Panc1 (cell line): ENCODE measurements at regions not wholly inside any gene's neighbourhood (a gene's known extent, or its start where the extent isn't known, plus 50 kb on each side); places are given as distances from the start of the nearest gene placed in this dataset.

ENCODE experiments used
- ATAC-seq: fragments of 200-7000 bp; cut with Tn5 transposase; 2 replicates; pipeline ENCODE4 v1.9.1; 2020; ENCODE audit warnings: mild to moderate bottlenecking, moderate library complexity
- BruUV-seq: library from RNA; stranded (reverse); fragments of 400-500 nt; replicated peaks from 2 replicates; lab custom pipeline; 2021; lab: Mats Ljungman, UMichigan
- CTCF ChIA-PET: fragments of 300-600 bp; sonication (Branson Sonifier 250); formaldehyde crosslinking; loops from one replicate; lab custom pipeline; 2022; ENCODE audit warnings: antibody characterized with exemption; lab: Charles Lee
- POLR2A ChIA-PET: fragments of 300-600 bp; sonication (Branson Sonifier 250); formaldehyde crosslinking; loops from one replicate; lab custom pipeline; 2022; ENCODE audit warnings: antibody characterized with exemption; lab: Charles Lee
- DNase-seq: peaks from one replicate; pipeline ENCODE4 v3.0.0-alpha.2; 2010; ENCODE audit warnings: low read depth, low spot score
- H3K27ac ChIP-seq: 2 replicates; pipeline ENCODE4 v1.5.1; 2011; ENCODE audit warnings: mild to moderate bottlenecking, low read length, inconsistent platforms
- H3K27me3 ChIP-seq: fragments of 200-500 bp; sonication (Bioruptor generic); 2 replicates; pipeline ENCODE4 v1.6.0; 2014; ENCODE audit warnings: low read length, inconsistent platforms; ENCODE audit not compliant: control insufficient read depth, insufficient read depth
- H3K36me3 ChIP-seq: fragments of 200-500 bp; sonication (Bioruptor generic); 2 replicates; pipeline ENCODE4 v1.5.1; 2014; ENCODE audit warnings: inconsistent platforms, mild to moderate bottlenecking, low read length, moderate library complexity; ENCODE audit not compliant: control insufficient read depth, insufficient read depth
- H3K4me1 ChIP-seq: 2 replicates; pipeline ENCODE4 v1.5.1; 2011; ENCODE audit warnings: inconsistent platforms, mild to moderate bottlenecking, low read length, moderate library complexity; ENCODE audit not compliant: control insufficient read depth, insufficient read depth
- H3K4me3 ChIP-seq, 2 experiments: 2 replicates each; pipeline ENCODE4 v1.5.1; 2011 to 2012; ENCODE audit warnings: low read depth in 2 of 2, low read length in 2 of 2, mild to moderate bottlenecking in 2 of 2, inconsistent platforms in 1 of 2, moderate library complexity in 1 of 2
- H3K9me3 ChIP-seq: fragments of 200-500 bp; sonication (Bioruptor generic); 2 replicates; pipeline ENCODE4 v1.5.1; 2014; ENCODE audit warnings: low read depth, mild to moderate bottlenecking, inconsistent platforms, low read length, moderate library complexity; ENCODE audit not compliant: control insufficient read depth, insufficient read depth
- CTCF ChIP-seq: fragments of 450-650 bp; IDR thresholded peaks from 2 replicates; pipeline ENCODE4 v1.5.1; 2017; ENCODE audit warnings: mild to moderate bottlenecking
- REST ChIP-seq, 2 experiments: IDR thresholded peaks; 2 replicates each; pipeline ENCODE4 v1.6.1; 2011 to 2012; ENCODE audit warnings: low read depth in 2 of 2, control low read depth in 1 of 2, low read length in 1 of 2, mild to moderate bottlenecking in 1 of 2, moderate library complexity in 1 of 2; ENCODE audit not compliant: insufficient read depth in 1 of 2
- SIN3A ChIP-seq: IDR thresholded peaks from 2 replicates; pipeline ENCODE4 v1.6.1; 2012; ENCODE audit warnings: low read depth, mild to moderate bottlenecking, low read length, moderate library complexity, borderline replicate concordance; ENCODE audit not compliant: insufficient read depth
- TCF7L2 ChIP-seq: IDR thresholded peaks from 2 replicates; pipeline ENCODE4 v1.6.1; 2011; ENCODE audit warnings: mild to moderate bottlenecking, low read depth, low read length, inconsistent platforms
- in situ Hi-C: cut with HindIII; loops from 2 replicates; pipeline ENCODE4 v1.10.0; 2016; ENCODE audit warnings: low sequenced_read_pairs, low pct_unique_long_range_greater_than_20kb
- intact Hi-C: fragments of 100-400 bp; cut with micrococcal nuclease; formaldehyde crosslinking; loops from one replicate; pipeline ENCODE4 v1.10.0; 2022; ENCODE audit not compliant: unreplicated experiment

- BruUV-seq: no TSS peak
- CTCF ChIA-PET: no interaction called here
- no peak overlapping the region for H3K4me3 ChIP-seq
- in situ Hi-C loops (no loop called here), intact Hi-C loops (no loop called here)
- no peaks in the 10 kb centered on the region for H3K4me1 ChIP-seq
- no peak for TF ChIP-seq TCF7L2
- TF ChIP-seq SIN3A: no peak
- no peak for TF ChIP-seq CTCF
- DNase-seq (no peak), ATAC-seq (no peak)
- POLR2A ChIA-PET: no interaction called here
- H3K27ac ChIP-seq: no peak overlapping the region
- H3K36me3 ChIP-seq: no peaks in the 10 kb centered on the region
- peaks cover 5% of the 10 kb centered on the region; the same call in 1 of the 2 replicates for H3K9me3 ChIP-seq
- no peaks in the 10 kb centered on the region for H3K27me3 ChIP-seq
Observed at GRCh38 chr2:8378016-8378810, 303.6 kb upstream of the ID2 start.

GRCh38 chr2:8379128-8379527, 302.7 kb upstream of the ID2 start:
- in situ Hi-C loops (no loop called here), intact Hi-C loops (no loop called here)
- no peaks in the 10 kb centered on the region for H3K27me3 ChIP-seq
- ATAC-seq: no peak
- H3K9me3 ChIP-seq: no peaks in the 10 kb centered on the region
- no peaks in the 10 kb centered on the region for H3K4me1 ChIP-seq
- no peak overlapping the region for H3K4me3 ChIP-seq
- POLR2A ChIA-PET: no interaction called here
- CTCF ChIA-PET: no interaction called here
- H3K27ac ChIP-seq: no peak overlapping the region
- H3K36me3 ChIP-seq: no peaks in the 10 kb centered on the region
- DNase-seq: no peak
- no peak for TF ChIP-seq REST (IDR thresholded peaks at IDR 0.05; ENCODE audit: insufficient read depth in 1 of 2, low read depth in 2 of 2, low read length in 1 of 2)
- no peak for TF ChIP-seq CTCF
- no peak for TF ChIP-seq SIN3A
- no TSS peak for BruUV-seq
